ENCODE measurements at regions not wholly inside any gene's neighbourhood (a gene's known extent, or its start where the extent isn't known, plus 50 kb on each side); places are given as distances from the start of the nearest gene placed in this dataset.

- TF ChIP-seq POLR2A (IDR thresholded peaks at IDR 0.05) (no peak), CTCF (IDR thresholded peaks at IDR 0.05) (no peak), POLR2AphosphoS5 (IDR thresholded peaks at IDR 0.05) (no peak)
These were observed 65.6 kb upstream of the MEDAG start for GRCh38 chr13:30840515-30840914.
